HG03039 (cell line): ENCODE measurements at regions not wholly inside any gene's neighbourhood (a gene's known extent, or its start where the extent isn't known, plus 50 kb on each side); places are given as distances from the start of the nearest gene placed in this dataset.

ENCODE experiments used
- ATAC-seq: cut with Tn5 transposase; IDR thresholded peaks from one replicate; pipeline ENCODE4 v1.9.1; 2021; ENCODE audit warnings: mild to moderate bottlenecking, moderate library complexity; ENCODE audit not compliant: unreplicated experiment

- no peak for ATAC-seq
Measured at GRCh38 chr4:20575486-20575885, 124.8 kb upstream of the PACRGL start.

DNA sequence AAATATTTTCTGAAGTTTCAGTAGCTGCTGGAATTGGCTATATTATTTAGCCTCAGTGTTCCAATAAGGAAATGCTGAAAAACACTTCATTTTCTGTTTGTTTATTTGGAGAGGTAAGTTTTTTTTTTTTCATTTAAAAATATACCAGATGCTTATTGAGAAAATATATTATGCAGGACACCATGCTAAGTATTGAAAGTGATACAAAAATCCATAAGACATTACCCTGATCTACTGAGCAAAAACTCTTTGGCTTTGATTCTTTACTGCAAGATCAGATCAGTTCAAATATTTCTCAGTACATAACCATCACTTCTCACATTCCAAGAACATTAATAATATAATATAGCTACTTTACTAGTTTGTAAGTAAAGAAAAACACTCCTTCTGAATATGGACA, 123.4 kb upstream of the PACRGL start:
- ATAC-seq: no peak

DNA sequence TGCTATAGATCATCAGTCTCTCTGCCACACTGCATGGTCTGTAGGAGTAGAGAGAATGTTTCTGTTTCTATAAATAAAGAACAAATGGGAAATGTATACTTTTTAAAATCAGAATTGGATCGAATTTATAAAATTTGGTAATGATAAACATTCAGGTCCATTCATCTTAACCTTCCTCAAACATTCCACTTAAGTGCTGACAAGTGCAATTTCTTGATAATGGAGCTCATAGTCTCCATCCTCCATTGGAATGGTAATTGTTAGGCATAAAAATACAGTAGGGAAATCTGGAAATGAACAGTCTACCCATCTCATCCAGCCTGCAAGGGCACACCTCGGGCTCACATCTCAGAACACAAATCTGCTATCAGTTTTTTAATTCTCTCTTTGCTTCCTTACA, 122.6 kb upstream of the PACRGL start:
- no peak for ATAC-seq

DNA sequence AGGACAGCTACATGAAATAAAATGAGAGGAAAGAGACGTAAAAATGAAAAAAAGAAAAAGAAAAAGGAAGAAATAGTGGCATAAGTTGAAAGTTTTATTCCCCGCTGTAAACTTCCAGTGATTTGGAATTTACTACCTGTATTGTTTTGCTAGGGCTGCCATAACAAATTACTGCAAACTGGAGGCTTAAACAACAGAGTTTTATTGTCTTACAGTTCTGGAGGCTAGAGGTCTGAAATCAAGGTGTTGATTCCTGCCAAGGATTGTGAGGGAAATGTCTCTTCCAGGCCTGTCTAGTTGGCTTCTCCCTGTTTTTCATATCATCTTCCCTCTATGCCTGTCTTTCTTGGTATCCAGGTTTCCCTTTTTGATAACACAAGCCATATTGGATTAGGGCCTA, 119.4 kb upstream of the PACRGL start:
- no peak for ATAC-seq

GRCh38 chr4:20589436-20589835, 110.8 kb upstream of the PACRGL start:
- ATAC-seq: no peak

GRCh38 chr4:20590849-20591248, 109.4 kb upstream of the PACRGL start:
- no peak for ATAC-seq

- ATAC-seq: no peak
Measured at GRCh38 chr4:20591571-20591970, 108.7 kb upstream of the PACRGL start.

DNA sequence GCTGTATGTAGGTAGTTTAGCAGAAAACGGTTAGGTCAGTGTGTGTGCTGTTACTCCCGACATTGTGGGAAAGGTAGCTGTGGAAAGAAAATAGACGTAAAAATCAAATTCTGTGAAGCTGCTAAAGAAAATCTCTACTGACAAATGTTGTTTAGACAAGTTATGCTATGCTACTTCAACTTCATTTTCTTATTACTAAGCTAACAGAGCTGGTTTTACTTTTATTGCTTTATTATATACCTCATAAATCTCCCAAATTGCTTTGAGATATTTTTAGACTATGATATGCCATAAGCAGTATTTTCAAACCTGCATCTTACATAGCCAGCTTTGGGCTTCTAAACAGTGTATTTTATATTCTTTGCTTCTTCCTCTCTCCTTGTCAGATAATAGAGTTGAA, 108.2 kb upstream of the PACRGL start:
- no peak for ATAC-seq

DNA sequence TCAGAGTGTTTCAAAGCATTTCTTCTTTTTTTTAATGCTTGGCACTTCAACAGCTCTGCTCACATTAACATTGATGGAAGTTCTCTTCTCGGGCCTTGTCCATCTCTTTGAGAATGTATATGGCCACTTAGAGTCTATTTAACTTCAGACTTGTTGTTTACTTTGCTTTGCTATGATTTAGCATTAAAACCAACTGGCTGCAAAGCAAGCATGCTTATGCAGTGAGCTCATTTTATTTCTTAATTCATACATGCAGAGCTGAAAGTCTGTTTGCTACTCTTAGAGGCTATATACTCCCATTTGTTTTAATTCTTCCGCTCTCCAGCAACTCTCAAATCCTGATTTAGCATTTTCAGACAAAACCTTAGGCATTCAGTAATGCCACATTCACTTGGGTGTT, 107.6 kb upstream of the PACRGL start:
- ATAC-seq: no peak

- no peak for ATAC-seq
Measured at GRCh38 chr4:20598626-20599025, 101.6 kb upstream of the PACRGL start.

GRCh38 chr4:20603671-20604313, 96.5 kb upstream of the PACRGL start:
- no peak for ATAC-seq

DNA sequence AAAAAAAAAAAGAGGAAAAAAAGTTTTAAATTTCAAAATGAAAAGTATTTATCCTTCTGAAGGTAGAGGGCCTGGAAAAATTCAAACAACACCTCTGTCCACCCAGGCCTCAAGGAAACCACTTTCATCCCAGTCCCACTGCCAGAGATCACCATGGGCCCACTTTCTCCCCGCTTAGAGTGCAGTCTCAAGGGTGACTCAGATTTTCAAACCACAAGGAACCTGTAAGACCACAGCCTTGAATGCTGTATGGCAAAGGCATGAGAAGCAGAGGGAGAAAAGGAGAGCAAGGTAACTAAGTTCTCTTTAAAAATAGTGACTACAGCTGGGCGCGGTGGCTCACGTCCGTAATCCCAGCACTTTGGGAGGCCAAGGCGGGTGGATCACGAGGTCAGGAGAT, 87.9 kb upstream of the PACRGL start:
- no peak for ATAC-seq

DNA sequence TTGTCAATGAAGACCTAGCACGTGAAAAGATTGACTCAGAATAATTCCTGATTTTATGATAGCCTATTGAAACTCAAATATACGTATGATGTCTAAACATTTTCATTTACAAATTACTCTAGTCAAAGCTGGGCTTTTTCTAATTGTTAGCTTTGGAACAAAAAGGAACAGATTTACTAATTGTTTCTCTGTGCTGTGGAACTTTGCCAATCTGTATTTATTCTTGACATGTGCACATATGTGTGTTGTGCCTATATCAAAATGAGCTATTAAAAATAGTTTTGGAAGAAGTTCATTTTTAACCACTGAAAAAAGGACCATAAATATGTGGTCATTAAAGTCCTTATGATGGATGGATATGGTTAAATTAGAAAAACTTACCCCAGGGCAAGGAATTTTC, 85.4 kb upstream of the PACRGL start:
- ATAC-seq: no peak

GRCh38 chr4:20615486-20616260, 84.6 kb upstream of the PACRGL start:
- no peak for ATAC-seq

- ATAC-seq: no peak
Measured at GRCh38 chr4:20616313-20616712, 83.9 kb upstream of the PACRGL start.

DNA sequence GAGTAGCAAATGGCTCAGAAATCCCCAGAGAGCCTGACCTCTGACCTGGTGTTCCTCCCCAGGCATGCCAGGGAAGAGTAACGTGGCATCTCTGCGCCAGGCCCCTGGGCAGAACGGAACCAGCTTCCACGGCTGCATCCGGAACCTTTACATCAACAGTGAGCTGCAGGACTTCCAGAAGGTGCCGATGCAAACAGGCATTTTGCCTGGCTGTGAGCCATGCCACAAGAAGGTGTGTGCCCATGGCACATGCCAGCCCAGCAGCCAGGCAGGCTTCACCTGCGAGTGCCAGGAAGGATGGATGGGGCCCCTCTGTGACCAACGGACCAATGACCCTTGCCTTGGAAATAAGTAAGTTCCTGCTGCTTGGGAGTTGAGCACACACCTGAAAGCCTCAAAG, 83.4 kb upstream of the PACRGL start:
- no peak for ATAC-seq

DNA sequence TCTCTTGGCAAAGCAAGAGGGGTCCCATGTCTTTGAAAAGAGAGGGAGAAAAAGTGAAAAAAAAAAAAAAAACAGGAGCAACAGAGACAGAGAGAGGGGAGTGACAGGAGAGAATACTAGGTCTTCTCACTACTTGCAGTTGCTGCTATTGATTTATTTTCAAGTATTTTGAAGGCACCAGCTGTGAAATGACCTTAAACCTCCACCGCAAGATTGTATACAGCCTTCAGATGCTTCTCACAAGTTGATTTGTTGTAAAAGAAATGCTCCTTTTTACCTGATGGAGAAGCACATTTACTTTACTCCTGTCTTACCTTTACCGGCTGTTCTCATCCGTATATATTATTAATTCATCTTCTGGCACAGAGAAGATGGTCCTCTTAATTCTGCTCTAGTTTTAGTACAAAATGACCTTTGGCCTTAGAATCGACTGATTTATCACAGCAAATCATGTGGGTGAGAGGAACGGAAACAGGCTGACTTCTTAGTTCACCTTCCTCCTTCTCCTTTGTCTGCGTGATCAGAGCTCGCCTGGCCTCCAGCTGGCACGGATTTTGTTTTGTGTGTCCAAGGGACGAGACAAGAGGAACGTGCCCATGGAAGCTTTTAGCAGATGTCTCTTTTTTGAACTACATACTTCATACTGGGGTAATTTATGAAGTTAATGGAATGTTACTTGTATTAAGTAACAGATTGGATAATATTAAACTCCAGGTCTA, 82.4 kb upstream of the PACRGL start:
- no peak for ATAC-seq

DNA sequence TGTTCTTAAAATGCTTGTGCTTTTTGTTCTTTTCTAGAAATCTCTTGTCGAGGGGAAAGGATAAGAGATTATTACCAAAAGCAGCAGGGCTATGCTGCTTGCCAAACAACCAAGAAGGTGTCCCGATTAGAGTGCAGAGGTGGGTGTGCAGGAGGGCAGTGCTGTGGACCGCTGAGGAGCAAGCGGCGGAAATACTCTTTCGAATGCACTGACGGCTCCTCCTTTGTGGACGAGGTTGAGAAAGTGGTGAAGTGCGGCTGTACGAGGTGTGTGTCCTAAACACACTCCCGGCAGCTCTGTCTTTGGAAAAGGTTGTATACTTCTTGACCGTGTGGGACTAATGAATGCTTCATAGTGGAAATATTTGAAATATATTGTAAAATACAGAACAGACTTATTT, 81.5 kb upstream of the PACRGL start:
- ATAC-seq: no peak

DNA sequence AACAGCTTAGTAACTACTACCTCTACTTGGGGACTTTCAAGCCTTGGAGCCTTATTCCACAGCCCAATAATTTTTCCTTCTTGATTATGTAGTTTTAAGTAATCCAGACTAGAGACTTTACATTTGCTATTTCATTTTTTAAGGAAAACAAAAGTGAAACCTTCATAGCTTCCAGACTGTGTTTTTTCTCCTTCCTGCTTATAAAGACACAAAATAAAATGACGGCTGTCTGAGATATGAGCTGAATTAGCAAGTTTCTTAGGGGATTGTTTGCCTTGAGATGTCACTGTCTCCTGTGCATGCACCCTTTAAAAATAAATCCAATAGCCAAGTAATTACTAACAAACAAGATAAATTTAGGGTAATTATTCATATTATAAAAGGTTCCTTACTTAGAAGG, 78.8 kb upstream of the PACRGL start:
- no peak for ATAC-seq

GRCh38 chr4:20622701-20623100, 77.6 kb upstream of the PACRGL start:
- ATAC-seq: no peak

DNA sequence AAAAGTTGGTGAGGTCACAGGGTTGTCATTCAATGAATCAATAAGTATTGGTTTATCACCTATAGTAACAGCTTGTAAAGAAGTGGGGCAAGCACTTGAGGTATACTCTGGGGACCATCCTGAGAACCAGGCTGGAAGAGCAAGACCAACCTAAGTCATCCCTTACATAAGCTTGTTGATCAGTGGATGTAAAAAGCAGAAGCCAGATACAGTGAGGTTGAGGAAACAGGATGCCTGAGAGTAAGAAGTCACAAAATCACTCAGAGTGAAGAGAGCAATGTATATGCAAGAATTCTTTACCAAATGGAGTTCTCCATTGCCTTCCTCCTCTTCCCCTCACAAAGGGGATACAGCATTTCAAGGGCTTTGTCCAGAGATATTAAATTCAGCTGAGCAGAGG, 76.3 kb upstream of the PACRGL start:
- no peak for ATAC-seq

DNA sequence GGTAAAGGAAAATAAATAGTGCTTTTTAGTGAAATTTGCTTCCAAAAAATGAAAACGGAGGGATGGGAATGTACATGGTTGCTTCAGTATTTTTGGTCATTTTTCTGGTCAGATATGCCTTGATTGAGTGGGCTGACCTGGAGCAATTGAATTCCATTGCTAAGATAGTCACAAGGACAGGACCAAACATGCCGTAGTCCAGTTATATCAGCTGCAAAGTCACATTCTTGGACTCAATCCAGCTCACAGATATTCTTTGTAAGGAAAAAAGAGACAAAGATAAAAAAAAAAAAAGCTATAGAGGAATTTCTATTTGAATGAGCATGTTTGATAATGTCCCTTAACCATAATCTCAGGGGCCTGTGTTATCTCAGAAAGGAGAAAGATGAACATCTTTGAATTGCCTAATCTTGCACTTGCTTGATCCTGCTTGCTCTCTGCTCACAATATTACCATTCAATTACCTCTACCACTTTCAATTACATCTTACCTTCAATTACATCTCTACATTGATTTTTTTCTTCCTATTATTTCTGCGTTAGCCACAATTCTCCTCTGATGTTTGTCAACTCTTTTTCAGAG, 75.4 kb upstream of the PACRGL start:
- no peak for ATAC-seq
